ENCODE measurements at regions not wholly inside any gene's neighbourhood (a gene's known extent, or its start where the extent isn't known, plus 50 kb on each side); places are given as distances from the start of the nearest gene placed in this dataset.
A peak's percentile ranks its signal among the peaks of the same experiment; 100 is the strongest.

DNA sequence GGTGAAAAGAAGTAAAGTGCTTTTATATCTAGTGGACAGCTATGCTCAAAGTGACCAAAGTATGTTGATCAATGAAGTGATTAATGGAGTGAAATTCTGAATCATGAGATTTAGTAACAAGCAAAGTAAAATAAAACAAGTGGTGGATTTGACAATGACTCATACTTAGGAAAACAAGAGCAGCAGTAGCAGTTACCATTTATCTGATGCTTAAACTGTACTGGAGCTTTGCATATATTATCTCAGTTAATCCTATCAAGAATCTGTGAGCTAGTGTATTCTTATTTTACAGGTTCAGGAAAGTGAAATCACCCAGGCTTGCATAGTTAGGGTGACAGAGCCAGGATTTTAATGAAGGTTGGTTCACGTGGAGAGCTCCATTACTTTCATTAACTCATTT, 50.6 kb upstream of the SPATA16 start:
- DNase-seq, result peak; percentile 14
- in situ Hi-C loops (cut with MboI), result no loop called here
- no peaks in the 10 kb centered on the region for H3K27me3 ChIP-seq (replicated peaks; ENCODE audit: insufficient read depth)

More for the DNA sequence above, 50.6 kb upstream of the SPATA16 start:
- Histone ChIP-seq H3K4me3 (no peak overlapping the region), H3K27ac (no peak overlapping the region), H3K9me3 (ENCODE audit: low read depth) (no peaks in the 10 kb centered on the region), H3K4me1 (ENCODE audit: insufficient read depth) (no peaks in the 10 kb centered on the region), H3K9ac (no peak overlapping the region), H3K9me2 (ENCODE audit: insufficient read depth) (no peaks in the 10 kb centered on the region), H3K36me3 (ENCODE audit: low read depth) (no peaks in the 10 kb centered on the region), H3K4me2 (ENCODE audit: unreplicated experiment) (no peak overlapping the region), H4K20me1 (ENCODE audit: insufficient read depth) (no peaks in the 10 kb centered on the region), H2AFZ (no peak overlapping the region), H3F3A (ENCODE audit: insufficient read depth) (no peaks in the 10 kb centered on the region), H3K79me2 (ENCODE audit: insufficient read depth) (no peaks in the 10 kb centered on the region)
- no peak for TF ChIP-seq EZH2phosphoT487 (IDR thresholded peaks at IDR 0.05; ENCODE audit: insufficient read depth, low read depth)
- 0 to 3% methylated on average over 1 of the region's 1 CpG for WGBS, 2 experiments (ENCODE audit: low coverage in 1 of 2, low lambda C conversion rate in 2 of 2, missing lambda C conversion rate in 2 of 2)
